ENCODE measurements at regions not wholly inside any gene's neighbourhood (a gene's known extent, or its start where the extent isn't known, plus 50 kb on each side); places are given as distances from the start of the nearest gene placed in this dataset.
"Not testable (repeated sequence)": the region's sequence is repeated elsewhere in the genome, so short reads cannot be mapped to it uniquely, and the experiment has no call there.

- not testable (repeated sequence) for DNase-seq
Measured at GRCh38 chr1:172839639-172840038, 180.7 kb downstream of the FASLG start.

- no peak for DNase-seq
Measured at GRCh38 chr1:172843444-172843843, 184.5 kb downstream of the FASLG start.

GRCh38 chr1:172845371-172845770 lies 186.5 kb downstream of the FASLG start:
- no peak for DNase-seq

- DNase-seq, result no peak
Measured at GRCh38 chr1:172845865-172846264, 187.0 kb downstream of the FASLG start.

- not testable (repeated sequence) for DNase-seq
Measured at GRCh38 chr1:172847814-172848213, 188.9 kb downstream of the FASLG start.

- no peak for DNase-seq
Measured at GRCh38 chr1:172849653-172850052, 190.8 kb downstream of the FASLG start.

GRCh38 chr1:172851077-172851476 lies 192.2 kb downstream of the FASLG start:
- DNase-seq, result no peak

GRCh38 chr1:172851856-172852255 lies 193.0 kb downstream of the FASLG start:
- no peak for DNase-seq

GRCh38 chr1:172855983-172856382 lies 194.8 kb downstream of the TNFSF18 start:
- DNase-seq, result not testable (repeated sequence)

- no peak for DNase-seq
Measured at GRCh38 chr1:172863031-172863430, 187.7 kb downstream of the TNFSF18 start.

- DNase-seq, result no peak
Measured at GRCh38 chr1:172867216-172867818, 183.4 kb downstream of the TNFSF18 start.

GRCh38 chr1:172870901-172871606 lies 179.7 kb downstream of the TNFSF18 start:
- no peak for DNase-seq

GRCh38 chr1:172874950-172875349 lies 175.8 kb downstream of the TNFSF18 start:
- no peak for DNase-seq

GRCh38 chr1:172875892-172876291 lies 174.8 kb downstream of the TNFSF18 start:
- no peak for DNase-seq

- DNase-seq, result no peak
Measured at GRCh38 chr1:172882385-172882784, 168.4 kb downstream of the TNFSF18 start.

- no peak for DNase-seq
Measured at GRCh38 chr1:172882791-172883386, 167.9 kb downstream of the TNFSF18 start.

GRCh38 chr1:172883387-172883791 lies 167.4 kb downstream of the TNFSF18 start:
- DNase-seq, result no peak

GRCh38 chr1:172883844-172884243 lies 166.9 kb downstream of the TNFSF18 start:
- no peak for DNase-seq

- DNase-seq, result no peak
Measured at GRCh38 chr1:172885411-172885810, 165.3 kb downstream of the TNFSF18 start.

- no peak for DNase-seq
Measured at GRCh38 chr1:172885971-172886370, 164.8 kb downstream of the TNFSF18 start.

GRCh38 chr1:172887162-172887561 lies 163.6 kb downstream of the TNFSF18 start:
- DNase-seq, result no peak

GRCh38 chr1:172893146-172893841 lies 157.4 kb downstream of the TNFSF18 start:
- no peak for DNase-seq

- no peak for DNase-seq
Measured at GRCh38 chr1:172894349-172895049, 156.2 kb downstream of the TNFSF18 start.
